HG03460 (cell line): ENCODE measurements at regions not wholly inside any gene's neighbourhood (a gene's known extent, or its start where the extent isn't known, plus 50 kb on each side); places are given as distances from the start of the nearest gene placed in this dataset.

Source experiments
- ATAC-seq: cut with Tn5 transposase; IDR thresholded peaks from one replicate; pipeline ENCODE4 v1.9.1; 2021; ENCODE audit not compliant: unreplicated experiment

DNA sequence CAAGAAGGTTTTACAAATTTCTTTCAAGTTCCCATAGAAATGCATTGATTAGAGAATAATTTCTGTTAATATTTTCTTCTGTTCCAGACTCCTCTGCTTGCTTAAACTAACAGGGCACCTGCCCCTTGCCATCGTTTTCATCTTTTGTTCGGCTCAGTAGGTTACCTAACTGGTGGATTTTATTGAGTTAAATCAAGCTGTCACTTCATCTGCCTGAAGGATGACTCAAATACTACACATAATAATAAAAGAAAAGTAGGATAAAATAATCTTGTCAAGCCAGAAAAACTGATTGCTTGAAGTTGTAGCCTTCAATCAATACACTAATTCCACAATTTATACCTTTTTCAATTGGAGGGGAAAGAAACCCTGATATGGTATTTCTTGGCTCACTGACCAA is 234.0 kb downstream of the NR4A2 start:
- ATAC-seq: no peak

GRCh38 chr2:156088587-156088986 is 243.9 kb downstream of the NR4A2 start:
- no peak for ATAC-seq

DNA sequence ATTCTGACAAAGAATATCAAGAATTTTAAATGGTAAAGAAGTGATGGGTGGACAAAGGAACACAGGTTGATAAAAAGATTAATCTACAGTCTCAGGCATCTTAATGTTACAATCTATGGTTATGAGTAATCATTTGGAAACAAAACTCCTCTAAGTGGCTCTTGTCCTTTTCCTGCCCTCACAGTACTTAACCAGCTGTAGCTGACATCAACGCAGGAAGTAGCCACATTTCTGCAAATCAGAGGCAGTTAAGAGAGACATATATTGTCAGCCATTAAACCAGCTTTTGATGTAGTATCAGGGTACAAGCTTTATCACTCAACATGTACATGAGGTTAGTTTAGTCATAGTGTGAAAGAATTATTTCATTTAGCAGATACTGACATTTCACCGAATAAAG is 244.6 kb downstream of the NR4A2 start:
- no peak for ATAC-seq

DNA sequence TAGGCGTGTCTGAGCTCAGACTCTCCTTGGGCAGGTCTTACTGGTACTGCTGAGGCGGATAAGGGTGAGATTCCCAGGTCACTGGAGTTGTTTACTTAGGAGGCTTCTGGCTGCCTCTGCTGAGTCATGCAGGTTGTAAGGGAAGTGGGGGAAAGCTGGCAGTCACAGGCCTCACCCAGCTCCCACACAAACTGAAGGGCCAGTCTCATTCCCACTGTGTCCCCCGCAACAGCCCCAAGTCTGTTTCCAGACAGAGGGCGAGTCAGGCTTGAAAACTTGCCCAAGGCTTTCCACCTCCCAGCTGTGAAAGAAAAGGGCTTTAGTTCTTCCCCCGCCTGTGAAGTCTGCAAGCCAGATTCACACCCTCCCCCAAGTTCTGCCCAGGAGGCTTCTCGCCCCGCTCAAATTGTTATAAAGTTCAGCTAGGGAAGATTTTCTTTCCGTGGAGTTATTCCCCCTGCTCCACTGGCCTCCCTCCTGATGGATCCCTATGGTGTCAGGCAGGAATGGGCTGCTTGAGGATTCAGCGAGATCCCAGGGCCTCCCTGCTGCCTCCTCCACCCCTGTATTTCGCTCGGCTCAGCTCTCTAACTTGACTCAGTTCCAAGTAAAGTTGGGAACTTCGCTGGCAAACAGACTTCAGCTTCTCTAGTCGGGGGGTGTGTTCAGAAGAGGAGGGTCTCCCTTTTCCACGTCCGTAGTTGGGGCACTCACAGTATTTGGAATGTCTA is 248.6 kb downstream of the NR4A2 start:
- no peak for ATAC-seq

DNA sequence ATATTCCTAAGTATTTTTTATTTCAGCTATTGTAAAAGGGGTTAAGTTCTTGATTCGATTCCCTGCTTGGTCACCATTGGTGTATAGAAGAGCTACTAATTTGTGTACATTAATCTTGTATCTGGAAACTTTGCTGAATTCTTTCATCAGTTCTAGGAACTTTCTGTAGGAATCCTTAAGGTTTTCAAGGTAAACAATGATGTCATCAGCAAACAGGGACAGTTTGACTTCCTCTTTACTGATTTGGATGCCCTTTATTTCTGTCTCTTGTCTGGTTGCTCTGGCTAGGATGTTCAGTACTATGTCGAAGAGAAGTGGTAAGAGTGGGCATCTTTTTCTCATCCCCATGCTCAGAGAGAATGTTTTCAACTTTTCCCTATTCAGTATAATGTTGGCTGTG is 252.7 kb downstream of the NR4A2 start:
- ATAC-seq: no peak

DNA sequence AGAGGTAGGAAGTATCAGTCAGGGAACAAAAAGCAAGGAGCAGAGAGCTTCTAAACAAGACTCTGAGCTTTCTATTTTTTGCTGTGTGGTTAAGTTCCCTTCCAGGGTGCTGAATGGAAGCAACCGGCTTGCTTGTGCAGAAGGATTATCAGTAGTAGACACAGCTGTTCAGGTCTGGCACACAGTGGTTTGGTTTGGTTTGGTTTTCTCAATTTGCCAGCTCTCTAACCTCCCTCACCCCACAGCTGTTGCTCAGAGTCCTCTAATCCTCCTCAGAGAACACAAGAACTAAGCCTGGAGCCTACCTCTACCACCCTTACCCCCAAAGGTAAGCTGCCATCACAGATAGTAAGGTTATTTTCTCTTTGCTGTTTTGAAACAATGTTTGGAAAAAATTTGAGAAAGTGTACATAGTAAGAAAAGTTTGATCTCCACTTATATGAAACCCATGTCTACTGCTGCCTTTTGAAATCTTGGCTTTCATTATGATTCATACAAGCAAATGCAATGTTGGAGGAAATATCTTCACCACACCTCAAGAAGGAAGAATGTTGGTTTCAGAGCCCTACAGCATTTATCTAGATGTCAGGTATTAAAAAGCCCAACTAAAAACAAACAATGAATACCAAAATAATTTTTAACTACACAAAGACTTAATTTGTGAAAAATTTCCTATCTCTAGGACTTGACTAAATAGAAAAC is 255.3 kb downstream of the NR4A2 start:
- ATAC-seq: no peak

GRCh38 chr2:156065912-156066311 is 266.6 kb downstream of the NR4A2 start:
- no peak for ATAC-seq

DNA sequence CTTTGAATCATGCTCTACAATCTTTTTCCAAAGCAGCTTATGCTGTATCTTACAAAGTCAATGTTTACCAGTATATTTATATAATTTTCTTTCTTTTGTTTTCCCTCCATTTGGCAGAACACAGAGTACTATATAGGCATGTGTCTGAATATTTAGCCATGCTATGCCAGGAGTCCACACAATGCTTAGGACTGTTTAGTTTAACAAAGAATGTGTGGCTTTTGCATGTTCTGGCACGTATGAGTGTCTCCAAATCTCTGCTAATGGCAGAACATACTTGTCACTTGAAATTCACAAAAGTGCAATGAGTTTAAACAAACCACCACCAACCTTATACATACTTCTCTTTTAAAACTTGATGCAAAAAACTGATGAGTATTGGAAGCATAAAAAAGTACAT is 268.0 kb downstream of the NR4A2 start:
- ATAC-seq: no peak

DNA sequence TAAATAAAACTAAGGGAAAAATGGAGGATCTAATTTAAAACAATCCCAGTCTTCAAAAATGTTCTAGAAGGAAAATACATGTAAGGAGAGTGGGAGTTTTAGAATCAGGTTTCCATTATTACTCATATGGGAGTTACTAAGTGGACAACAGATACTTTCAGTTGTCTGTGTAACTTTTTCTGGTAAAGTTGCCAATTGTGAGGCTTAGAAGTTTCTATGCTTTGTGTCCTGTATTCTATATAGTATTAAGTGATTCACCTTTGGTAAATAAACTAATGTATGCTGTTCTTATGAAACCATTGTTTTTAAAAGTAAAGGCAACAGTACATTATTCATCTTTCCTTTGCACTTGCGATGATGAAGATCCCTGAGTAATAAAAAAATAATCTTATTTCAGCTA is 274.9 kb downstream of the NR4A2 start:
- no peak for ATAC-seq

DNA sequence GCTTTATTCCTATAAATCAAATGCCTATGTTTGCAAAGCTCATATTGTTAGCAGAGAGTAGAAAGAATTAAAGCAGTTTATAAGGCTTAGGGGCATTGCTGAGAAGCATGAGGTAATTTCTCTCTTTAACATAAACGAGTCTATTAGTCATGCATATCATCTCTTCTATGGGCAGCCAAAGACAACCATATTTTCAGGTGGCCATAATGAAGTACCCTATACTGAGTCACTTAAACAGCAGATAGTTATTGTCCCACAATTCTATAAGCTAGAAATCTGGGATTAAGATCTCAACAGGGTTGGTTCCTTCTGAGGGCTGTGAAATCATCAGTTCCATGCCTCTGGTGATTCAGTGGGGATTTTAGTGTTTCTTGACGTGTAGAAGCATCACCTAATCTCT is 277.5 kb downstream of the NR4A2 start:
- no peak for ATAC-seq

DNA sequence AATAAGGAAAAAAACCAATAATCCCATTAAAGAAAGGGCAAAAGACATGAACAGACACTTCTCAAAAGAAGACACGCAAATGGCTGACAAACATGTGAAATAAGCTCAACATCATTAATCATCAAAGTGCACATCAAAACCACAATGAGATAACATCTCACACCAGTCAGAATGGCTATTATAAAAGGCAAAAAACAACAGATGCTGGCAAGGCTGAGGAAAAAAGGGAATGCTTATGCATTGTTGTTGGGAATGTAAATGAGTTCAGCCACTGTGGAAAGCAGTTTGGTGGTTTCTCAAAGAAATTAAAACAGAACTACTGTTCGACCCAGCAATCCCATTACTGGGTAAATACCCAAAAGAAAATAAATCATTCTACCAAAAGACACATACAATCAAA is 285.6 kb downstream of the NR4A2 start:
- no peak for ATAC-seq

- ATAC-seq: no peak
These were observed 289.6 kb downstream of the NR4A2 start for GRCh38 chr2:156042895-156043294.

- ATAC-seq: no peak
These were observed 294.5 kb downstream of the NR4A2 start for GRCh38 chr2:156038021-156038420.

DNA sequence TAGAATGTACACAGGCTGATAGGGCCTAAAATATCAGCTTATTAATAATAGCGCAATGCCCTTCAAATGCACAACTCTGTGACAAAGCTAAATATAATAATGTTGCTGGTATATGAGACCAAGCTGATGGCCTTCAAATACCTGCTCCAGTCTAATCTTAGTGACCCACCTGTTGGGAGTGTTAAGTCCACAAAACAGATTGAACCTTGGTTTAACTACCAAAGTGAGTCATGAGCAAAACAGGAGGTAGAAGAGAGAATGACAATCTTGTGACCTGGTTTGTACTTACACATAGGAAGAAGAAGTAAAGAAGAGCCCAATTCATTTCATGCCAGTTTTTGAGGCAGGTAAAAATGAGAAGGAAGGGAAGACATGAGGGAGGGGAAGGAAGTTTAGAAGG is 295.0 kb downstream of the NR4A2 start:
- no peak for ATAC-seq

GRCh38 chr2:156031121-156031520 is 301.4 kb downstream of the NR4A2 start:
- ATAC-seq: no peak

GRCh38 chr2:156023229-156023869 is 309.2 kb downstream of the NR4A2 start:
- no peak for ATAC-seq

GRCh38 chr2:156021146-156022040 is 311.1 kb downstream of the NR4A2 start:
- ATAC-seq: no peak

DNA sequence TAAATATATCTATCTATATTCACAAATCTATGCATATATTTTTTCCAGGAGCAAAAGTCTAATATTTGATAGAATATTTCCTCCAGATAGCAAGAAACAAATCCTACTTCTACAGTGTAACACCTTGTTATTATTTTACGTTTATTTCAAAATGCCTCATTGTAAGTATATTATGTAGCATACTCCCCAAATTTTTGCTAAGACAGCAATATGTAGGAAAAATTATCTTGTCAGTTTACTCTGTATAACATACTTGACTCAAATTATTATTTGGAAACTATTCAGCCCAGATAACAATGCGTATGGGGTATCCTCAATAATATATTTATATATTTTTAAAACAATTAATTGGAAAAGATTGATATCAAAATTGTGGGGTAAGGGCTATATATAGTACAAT is 313.2 kb downstream of the NR4A2 start:
- no peak for ATAC-seq

GRCh38 chr2:156017341-156017885 is 315.1 kb downstream of the NR4A2 start:
- ATAC-seq: no peak

DNA sequence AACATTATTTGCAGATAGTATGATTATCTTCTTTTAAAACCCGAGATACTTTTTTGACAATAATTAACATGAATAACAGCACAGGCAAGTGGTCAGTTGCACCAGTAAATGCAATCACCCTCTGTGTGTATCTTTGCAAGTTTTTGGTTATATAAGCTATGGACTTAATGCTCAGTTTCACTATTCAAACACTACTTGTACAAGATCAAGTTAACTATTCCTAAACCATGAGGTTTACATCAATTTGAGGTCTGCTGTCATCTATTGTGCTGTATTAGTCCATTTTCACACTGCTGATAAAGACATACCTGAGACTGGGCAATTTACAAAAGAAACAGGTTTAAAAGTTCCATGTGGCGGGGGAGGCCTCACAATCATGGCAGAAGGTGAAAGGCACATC is 323.2 kb downstream of the NR4A2 start:
- ATAC-seq: no peak
